GM18861 (cell line): ENCODE measurements at regions not wholly inside any gene's neighbourhood (a gene's known extent, or its start where the extent isn't known, plus 50 kb on each side); places are given as distances from the start of the nearest gene placed in this dataset.
A peak's percentile ranks its signal among the peaks of the same experiment; 100 is the strongest.

ENCODE experiments used
- ATAC-seq: cut with Tn5 transposase; IDR thresholded peaks from one replicate; pipeline ENCODE4 v1.9.1; 2021; ENCODE audit not compliant: unreplicated experiment

- no peak for ATAC-seq
Observed at GRCh38 chr6:137434640-137435039, 59.6 kb downstream of the OLIG3 start.

DNA sequence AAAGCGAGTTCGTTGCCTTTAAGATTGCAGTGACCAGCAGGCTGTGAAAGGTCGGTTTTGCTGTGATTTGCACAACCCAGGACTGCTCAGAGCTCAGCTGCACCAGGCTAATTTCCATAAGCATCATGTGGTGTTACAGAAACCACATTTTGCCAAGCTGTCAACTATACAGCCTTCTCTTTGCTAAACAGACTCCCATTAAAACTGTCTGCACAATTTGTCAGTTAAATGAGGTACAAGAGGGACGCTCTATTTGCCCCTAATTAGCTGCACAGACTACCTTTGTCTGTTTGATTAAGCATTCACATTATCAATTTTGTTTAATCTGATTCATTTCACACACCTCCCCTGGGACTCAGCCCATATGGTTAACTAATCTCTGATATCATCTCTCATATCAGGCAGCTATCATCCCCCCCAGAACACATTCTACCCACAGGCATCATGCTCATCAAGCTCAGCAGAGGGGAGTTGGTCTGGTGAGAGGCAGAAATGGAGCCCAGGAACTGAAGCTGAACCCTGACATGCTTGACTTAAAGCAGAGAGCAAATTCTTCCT, 62.1 kb downstream of the OLIG3 start:
- ATAC-seq, result peak; percentile 40

DNA sequence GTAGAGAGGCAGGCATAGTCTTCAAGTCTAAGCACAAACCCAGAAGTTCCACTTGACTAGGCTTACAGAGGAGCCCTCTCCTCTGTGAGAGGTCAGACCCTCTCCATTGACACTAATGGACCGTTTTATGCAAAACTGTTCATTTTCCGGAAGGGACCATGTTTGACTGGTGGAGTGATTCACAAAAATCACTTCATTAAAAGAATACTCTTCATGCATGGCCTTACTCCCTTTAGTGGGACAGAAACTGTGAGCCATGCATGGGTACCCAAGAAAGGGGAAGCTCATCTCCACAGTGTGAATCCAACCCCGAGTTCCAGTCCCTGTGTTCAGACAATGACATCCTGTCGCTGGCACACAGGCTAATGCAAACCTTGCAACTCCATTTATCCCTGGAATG, 63.2 kb downstream of the OLIG3 start:
- peak; percentile 65 for ATAC-seq

DNA sequence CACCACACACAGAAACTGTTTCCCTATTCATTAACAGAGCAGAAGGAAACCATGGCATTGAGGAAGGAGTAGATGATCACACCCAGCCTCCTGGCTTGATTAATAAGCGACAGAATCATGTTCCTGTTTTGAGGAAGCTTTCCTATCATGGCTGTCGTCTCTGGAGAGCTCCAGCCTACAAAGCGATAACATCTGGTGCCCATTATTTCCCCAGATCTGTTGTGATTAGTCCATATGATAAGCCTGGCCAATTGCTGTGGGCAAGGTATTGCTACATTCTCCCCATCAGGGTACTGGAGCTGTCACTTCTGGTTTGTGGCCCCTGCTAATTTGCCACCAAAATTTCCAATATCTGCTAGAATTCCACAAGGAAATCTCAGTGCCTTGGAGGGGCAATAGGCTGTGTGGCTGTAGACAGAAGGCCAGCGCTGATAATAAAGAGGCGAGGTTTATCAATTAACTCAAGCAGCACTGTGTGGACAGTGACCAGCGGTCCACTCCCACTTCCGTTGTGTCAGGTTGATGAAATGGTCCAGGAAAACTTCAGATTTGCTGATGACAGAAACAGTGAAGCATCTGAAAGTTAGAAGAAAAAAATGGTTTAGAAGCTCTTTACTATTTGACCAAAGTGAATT, 66.4 kb downstream of the OLIG3 start:
- no peak for ATAC-seq

GRCh38 chr6:137426007-137426689, 68.0 kb downstream of the OLIG3 start:
- no peak for ATAC-seq

DNA sequence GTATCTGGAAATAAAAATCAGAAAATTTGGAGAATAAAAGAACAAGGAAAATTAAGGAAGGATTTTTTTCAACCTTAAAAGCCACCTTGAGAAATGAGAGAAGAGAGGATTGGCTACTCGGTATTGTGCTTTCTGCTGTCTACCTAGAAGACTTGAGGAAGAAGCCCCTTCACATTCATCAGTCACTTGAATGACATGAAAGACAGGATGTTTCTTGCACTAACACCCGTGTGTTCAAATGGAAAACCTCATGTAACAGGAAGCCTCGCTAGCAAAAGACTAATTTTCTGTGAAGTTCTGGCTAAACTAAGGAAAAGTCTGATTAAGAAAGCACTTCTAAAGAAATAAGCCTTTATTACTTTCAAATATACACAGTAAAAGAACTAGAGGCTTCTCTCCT, 69.9 kb downstream of the OLIG3 start:
- no peak for ATAC-seq

DNA sequence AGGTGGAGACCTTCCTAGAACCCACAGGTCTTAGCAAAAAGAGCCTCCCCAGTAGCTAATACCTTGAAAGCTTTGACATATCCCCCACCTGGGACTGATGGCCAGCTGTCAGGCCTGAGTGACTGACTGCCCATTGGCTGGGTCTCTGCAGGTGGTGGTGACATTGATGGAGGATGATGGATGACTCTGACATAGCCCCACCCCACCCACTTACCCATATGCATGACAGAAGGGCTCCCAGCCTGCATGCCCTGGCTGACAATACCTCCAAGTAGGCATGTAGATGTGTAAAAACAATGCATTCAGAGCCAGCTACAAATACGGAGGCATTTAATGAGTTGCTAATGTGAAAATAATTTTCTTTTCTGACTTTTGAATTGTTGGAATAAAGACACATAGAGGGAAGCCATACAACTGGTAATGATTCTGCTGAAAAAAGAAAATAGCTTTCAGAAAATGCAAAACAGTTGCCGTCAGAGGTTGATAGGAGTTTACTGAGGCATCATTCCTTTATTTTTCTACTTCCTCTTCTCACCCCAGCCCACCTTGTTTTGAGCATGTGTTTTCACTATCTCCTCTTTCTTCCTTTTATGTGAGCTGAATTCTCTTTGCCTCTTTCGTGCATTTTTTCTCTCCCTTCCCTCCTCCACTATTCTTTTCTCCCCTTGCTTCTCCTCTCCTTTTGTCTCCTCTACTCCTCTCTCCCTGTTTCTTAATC, 70.6 kb downstream of the OLIG3 start:
- no peak for ATAC-seq

- no peak for ATAC-seq
Observed at GRCh38 chr6:137417396-137417795, 76.8 kb downstream of the OLIG3 start.

DNA sequence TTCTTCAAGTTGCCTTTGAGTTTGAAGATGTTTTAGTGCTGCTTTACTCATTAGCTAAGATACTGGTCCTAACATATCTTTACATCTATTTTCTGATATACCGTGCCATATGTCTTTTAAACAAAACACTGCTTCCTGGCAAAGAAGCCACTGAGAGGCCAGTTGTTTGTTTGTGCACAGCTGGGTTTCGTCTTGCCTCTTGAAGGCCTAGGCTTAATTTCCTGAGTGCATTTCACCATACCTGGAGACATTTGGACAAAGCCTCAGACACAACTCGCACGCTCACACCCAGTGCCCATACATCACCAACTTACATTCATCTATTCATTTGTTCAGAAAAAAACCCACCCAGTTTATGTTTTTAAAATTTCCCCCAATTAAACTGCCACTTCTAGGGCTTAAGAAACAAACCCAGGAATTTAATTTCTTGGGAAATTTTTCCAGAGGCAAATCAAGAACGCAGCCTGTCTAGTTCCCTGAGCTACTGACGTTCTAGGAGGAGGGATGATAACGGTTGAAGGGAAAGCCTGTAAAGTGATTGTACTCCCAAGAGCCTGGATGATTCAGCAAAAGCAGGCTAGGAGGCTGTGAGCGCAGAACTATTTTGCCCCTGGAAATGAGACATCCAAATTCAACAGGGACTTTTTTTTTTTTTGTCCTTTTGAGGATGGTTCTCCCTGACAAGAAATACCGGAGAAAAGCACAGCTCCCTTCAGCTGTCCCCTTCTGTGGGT, 77.7 kb downstream of the OLIG3 start:
- ATAC-seq, result no peak

- ATAC-seq, result no peak
Observed at GRCh38 chr6:137415834-137416190, 78.4 kb downstream of the OLIG3 start.

DNA sequence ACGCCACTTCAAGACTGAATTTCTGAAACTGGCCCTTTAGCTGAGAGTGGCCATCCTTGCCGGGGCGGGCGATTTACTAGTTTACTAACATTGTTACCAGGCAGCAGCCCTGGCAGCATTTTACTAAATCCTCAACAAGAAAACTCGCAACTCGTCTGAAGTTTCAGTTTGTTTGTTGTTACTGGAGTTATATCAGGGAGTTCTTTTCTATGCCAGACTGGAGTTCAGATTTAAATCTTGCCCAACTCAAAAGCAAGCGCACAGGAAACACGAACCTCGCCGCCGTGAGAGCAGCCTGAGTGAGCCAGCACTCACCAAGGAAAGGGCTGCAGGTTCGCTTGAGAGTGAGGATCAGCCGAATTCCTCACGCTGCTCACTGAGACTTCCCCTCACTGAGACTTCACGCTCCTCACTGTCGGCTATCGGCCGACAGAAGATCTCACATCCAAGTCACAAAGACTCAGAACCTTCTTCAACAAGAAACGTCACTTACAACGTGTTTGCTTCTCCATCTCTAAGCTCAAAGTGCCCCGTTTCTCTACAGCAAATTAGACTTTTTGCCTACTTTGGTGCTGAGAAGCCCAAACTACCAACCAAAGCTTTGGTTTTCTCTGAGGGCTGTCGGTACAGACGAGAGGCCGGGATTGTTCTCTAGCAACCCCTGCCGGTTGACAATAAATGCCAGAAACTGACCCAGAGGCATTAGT, 78.9 kb downstream of the OLIG3 start:
- ATAC-seq, result peak; percentile 79

DNA sequence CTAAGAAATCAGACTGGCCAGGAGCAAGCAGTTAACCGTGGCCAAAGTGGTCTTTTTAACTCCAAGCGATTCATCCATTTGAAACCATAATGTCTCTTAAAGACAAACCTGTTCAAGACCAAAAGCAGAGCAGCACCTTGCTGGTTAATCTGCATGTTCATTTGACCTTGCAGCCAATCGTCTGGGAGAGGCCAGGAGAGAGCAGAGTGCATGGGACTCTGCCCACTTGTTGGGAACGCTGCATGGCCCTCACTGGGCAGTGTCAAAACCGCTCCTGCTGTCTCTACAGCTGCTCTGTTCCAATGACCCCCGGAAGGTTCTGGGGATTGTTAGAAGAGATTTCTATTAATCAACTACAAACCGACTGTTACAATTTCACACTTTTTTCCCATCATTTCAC, 79.6 kb downstream of the OLIG3 start:
- ATAC-seq, result no peak

DNA sequence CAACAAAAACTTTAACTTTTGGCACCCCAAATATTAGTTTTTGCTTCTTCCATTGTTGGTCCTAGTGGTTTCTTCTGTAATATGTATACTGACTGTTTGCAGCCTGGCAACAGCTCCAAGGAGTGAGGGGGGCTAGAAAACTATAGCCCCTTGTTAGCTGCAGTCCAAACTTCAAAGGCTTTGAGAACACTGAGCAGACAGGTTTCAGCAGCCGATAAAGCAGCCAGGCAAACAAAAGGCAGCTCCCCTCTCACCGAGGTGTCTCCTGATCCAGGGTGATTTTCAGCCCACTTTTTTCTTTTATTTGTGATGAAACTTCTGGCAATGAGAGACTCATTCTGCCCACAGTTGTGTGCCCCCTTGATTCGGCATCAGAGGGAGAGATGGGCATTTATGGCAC, 80.7 kb downstream of the OLIG3 start:
- ATAC-seq, result no peak

DNA sequence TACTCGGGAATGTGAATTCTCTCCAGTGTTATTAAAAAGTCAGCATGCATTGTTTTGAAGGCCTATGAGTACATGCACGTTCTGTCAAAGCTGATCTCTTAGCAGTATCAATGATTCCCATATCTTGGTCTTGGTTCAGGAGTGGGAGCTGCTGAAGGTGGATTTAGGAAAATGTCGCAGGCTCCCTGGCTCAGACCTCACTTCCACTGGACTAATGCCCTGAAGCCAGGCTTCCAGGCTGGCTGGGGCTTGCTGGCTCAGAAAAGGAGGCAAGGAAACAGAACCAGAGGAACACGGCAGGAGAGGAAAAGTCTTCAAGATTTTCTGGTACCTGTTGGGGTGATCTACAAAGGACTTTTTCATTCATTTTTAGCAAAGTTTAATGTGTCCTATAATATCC, 81.6 kb downstream of the OLIG3 start:
- ATAC-seq, result no peak

GRCh38 chr6:137409266-137409777, 84.9 kb downstream of the OLIG3 start:
- no peak for ATAC-seq

DNA sequence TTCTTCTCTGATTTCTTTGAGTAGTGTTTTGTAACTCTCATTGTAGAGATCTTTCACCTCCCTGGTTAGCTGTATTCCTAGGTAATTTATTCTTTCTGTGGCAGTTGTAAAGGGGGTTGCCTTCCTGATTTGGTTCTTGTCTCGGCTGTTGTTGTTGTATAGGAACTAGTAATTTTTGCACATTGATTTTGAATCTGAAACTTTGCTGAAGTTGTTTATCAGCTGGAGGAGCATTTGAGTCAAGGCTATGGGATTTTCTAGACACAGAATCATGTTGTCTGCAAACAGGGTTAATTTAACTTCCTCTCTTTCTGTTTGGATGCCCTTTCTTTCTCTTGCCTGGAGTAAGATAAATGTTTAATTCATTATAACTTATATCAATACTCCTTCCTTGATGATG, 86.4 kb downstream of the OLIG3 start:
- ATAC-seq, result no peak

DNA sequence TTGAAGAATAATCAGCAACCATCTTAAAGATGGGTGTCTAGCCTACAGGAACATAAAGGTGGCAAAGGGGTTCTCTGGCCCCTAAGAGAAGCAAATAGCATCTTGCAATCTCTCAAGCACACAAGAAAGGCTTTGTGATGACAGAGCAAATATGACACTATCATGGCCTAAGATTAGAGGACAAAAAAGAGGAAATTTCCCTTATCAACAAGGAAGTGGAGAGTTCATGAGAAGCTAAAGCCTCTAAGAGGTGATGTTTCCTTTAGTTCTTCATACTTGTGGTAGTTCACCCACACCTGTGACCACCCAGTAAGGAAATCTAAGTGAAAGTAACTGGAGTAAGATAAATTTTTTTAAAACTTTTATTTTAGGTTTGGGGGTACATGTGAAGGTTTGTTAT, 88.4 kb downstream of the OLIG3 start:
- ATAC-seq, result no peak

DNA sequence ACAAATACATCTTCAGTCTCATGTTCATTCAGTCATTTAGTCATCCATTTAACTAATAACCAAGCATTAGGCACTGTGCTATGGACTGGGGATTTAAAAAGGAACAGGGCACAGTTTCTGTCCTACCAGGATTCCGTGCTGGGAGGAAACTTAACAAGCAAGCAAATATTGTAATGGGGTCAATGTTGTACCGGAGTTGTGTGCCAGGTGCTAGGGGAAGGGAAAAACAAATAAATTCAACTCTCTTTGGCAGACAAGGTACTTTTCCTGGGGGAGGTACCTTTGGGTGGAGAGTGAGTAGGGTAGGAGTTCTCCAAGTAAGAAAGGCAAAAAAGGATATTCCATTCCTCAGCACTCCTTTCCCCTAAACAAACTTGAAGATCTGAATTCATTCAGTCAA, 90.3 kb downstream of the OLIG3 start:
- no peak for ATAC-seq

DNA sequence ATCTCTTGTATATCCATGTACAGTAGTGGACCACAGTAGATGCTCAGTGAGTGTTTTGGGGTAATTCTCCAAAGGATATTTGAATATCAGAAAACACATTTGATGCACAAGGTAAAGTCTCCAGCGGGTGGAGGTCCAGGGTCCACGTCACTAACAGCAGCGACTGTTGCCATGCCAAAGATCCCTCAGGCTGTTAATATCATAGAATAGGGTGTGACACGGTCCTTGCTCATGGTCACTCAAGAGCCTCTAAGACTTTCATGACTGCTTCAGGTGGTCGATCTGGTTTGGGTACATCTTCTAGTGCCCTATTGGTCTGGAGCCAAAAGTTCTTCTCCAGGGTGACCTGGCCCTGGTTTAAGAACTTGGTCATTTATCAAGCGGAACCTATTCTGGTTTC, 90.8 kb downstream of the OLIG3 start:
- ATAC-seq, result no peak

DNA sequence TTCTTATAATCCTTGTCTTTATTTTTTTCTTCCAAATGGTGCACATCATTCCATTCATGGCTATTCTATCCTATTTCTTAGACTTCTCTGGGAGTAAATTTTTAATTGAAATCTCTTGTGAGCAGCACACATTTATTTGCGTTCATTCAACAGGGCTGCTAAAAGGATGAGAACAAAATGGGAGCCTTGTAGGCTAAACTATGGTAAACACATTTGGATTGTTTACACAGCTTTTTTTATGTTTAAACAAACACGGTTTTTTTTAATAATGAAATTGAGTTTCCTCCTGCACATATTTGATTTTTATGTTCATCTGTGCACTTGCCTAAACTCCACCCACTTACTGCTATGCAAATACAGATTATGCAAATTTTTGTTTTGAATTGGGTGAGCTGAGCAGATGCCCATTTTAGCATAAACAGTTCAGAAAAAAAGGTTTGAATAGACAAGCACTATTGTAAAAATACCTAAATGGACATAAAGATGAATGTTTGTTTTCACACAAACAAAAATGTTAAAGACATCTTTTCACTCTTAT, 92.0 kb downstream of the OLIG3 start:
- no peak for ATAC-seq
